GM13977 (cell line): ENCODE measurements at regions not wholly inside any gene's neighbourhood (a gene's known extent, or its start where the extent isn't known, plus 50 kb on each side); places are given as distances from the start of the nearest gene placed in this dataset.

Source experiments
- DNase-seq: peaks from one replicate; pipeline ENCODE4 v3.0.0; 2012; ENCODE audit warnings: low spot score
- CTCF ChIP-seq: IDR thresholded peaks from 2 replicates; pipeline ENCODE4 v1.5.1; 2012; ENCODE audit warnings: mild to moderate bottlenecking, control low read depth; ENCODE audit not compliant: insufficient read depth; ENCODE audit errors: extremely low read depth, missing control alignments
- in situ Hi-C: fragments of 300-500 bp; cut with MboI; formaldehyde crosslinking; loops from one replicate; pipeline ENCODE4 v1.12.0; 2022; ENCODE audit warnings: low sequenced_read_pairs, low pct_unique_long_range_greater_than_20kb, mixed read lengths, inconsistent platforms; ENCODE audit not compliant: unreplicated experiment

- no peak for TF ChIP-seq CTCF
- in situ Hi-C loops: no loop called here
- no peak for DNase-seq
These were observed 210.4 kb upstream of the PHACTR1 start for GRCh38 chr6:12506159-12506558.

DNA sequence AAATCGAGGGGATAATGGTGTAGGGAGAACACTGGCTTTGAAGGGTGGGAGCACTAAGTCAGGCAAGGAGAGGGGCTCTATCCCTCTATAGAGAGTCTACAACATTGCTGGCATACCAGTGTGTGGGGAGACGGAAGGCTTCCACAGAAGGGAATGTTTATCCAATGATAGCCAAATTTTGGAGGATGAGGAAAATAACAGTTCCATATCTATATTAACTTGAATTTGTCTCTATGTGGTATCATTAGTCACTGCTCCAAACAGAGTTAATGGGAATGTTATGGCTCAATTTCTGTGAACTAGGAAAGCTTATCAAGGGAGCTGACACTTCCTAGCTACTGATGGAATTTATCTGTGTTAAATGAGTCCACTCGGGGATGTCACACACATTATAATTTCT lies 208.9 kb upstream of the PHACTR1 start:
- DNase-seq: no peak
- TF ChIP-seq CTCF: no peak
- in situ Hi-C loops: no loop called here

DNA sequence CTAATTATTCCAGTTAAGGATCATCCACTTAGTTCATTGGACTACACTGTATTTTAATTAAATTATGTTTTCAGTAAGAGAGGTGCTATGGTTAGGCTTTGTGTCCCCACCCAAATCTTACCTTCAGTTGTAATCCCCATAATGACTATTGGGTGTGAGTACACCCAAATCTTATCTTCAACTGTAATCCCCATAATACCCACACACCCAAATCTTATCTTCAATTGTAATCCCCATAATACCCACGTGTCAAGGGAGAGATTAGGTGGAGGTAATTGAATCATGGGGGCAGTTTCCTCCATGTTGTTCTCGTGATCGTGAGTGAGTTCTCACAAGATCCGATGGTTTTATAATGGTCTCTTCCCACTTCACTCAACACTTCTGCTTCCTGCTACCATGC lies 208.0 kb upstream of the PHACTR1 start:
- no peak for TF ChIP-seq CTCF
- in situ Hi-C loops: no loop called here
- no peak for DNase-seq

DNA sequence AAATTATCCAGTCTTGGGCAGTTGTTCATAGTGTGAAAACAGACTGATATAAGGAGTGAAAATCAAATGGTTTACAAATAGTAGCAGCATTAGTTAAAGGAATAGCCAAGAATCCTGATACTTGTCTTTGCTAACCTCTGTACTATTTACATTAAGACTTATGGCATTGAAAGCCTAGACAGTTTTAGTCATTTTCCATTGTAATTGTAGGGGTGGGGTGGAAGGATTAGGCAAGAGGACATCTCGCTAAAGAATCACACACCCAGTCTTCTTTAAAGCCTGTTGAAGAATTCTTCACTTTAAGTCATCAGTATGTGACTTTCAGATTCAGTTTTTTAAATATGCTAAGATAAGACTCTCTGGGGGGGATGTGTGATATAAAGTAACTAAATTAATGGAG lies 207.5 kb upstream of the PHACTR1 start:
- DNase-seq: no peak
- in situ Hi-C loops: no loop called here
- no peak for TF ChIP-seq CTCF

DNA sequence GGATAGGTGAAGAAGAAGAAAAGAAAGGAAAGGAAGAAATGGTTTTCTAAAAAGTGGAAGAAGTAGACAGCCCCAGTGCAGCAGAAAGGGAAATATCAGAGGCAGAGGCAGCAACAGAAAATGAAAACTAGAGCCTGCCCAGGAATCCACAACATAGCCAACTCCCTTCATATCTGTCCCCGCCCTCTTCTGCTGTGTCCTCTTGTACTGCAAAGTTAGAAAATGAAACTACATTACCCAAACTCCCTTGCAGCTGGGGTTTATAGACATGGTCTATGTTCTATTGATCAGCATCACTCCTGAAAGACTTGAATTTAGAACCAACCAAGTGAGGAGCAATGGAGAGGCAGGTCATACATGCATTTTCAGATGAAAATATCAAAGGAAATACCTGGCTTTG lies 200.5 kb upstream of the PHACTR1 start:
- DNase-seq: no peak
- in situ Hi-C loops: no loop called here
- TF ChIP-seq CTCF: no peak

DNA sequence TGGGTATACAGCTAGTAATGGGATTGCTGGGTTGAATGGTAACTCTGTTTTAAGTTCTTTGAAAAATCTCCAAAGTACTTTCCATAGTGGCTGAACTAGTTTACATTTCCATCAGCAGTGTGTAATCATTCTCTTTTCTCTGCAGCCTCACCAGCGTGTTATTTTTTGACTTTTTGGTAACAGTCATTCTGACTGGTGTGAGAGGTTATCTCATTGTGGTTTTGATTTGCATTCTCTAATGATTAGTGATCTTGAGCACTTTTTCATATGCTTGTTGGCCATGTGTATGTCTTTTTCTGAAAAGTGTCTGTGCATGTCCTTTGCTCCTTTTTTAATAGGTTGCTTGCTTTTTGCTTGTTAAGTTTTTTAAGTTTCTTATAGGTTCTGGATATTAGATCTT lies 194.2 kb upstream of the PHACTR1 start:
- TF ChIP-seq CTCF: no peak
- DNase-seq: no peak
- in situ Hi-C loops: no loop called here

- in situ Hi-C loops: no loop called here
- no peak for TF ChIP-seq CTCF
- no peak for DNase-seq
These were observed 192.8 kb upstream of the PHACTR1 start for GRCh38 chr6:12523726-12524125.
